GM21723 (cell line): ENCODE measurements at regions not wholly inside any gene's neighbourhood (a gene's known extent, or its start where the extent isn't known, plus 50 kb on each side); places are given as distances from the start of the nearest gene placed in this dataset.

Source experiments
- ATAC-seq: cut with Tn5 transposase; IDR thresholded peaks from one replicate; pipeline ENCODE4 v1.9.1; 2021; ENCODE audit warnings: mild to moderate bottlenecking, moderate library complexity; ENCODE audit not compliant: unreplicated experiment

- no peak for ATAC-seq
Measured at GRCh38 chr12:31868965-31869364, 90.2 kb upstream of the RESF1 start.

- no peak for ATAC-seq
Measured at GRCh38 chr12:31867292-31867691, 91.9 kb upstream of the RESF1 start.

- ATAC-seq = no peak
Measured at GRCh38 chr12:31866523-31866922, 92.7 kb upstream of the RESF1 start.

GRCh38 chr12:31865023-31865422 is 94.2 kb upstream of the RESF1 start:
- no peak for ATAC-seq

- no peak for ATAC-seq
Measured at GRCh38 chr12:31861360-31861759, 97.9 kb upstream of the RESF1 start.

GRCh38 chr12:31860401-31860800 is 98.8 kb upstream of the RESF1 start:
- no peak for ATAC-seq

- ATAC-seq = no peak
Measured at GRCh38 chr12:31859232-31859977, 99.8 kb upstream of the RESF1 start.

- ATAC-seq = no peak
Measured at GRCh38 chr12:31855427-31855826, 103.8 kb upstream of the RESF1 start.

GRCh38 chr12:31853977-31854376 is 105.2 kb upstream of the RESF1 start:
- ATAC-seq = no peak

GRCh38 chr12:31853520-31853919 is 105.7 kb upstream of the RESF1 start:
- no peak for ATAC-seq

GRCh38 chr12:31850268-31850667 is 108.9 kb upstream of the RESF1 start:
- ATAC-seq = no peak

GRCh38 chr12:31849090-31849687 is 110.0 kb upstream of the RESF1 start:
- no peak for ATAC-seq

GRCh38 chr12:31846405-31846804 is 112.8 kb upstream of the RESF1 start:
- no peak for ATAC-seq

- no peak for ATAC-seq
Measured at GRCh38 chr12:31845613-31846322, 113.4 kb upstream of the RESF1 start.

- no peak for ATAC-seq
Measured at GRCh38 chr12:31843398-31844095, 114.7 kb upstream of the AMN1 start.

- ATAC-seq = no peak
Measured at GRCh38 chr12:31837913-31838312, 109.1 kb upstream of the AMN1 start.

- no peak for ATAC-seq
Measured at GRCh38 chr12:31835276-31835882, 106.6 kb upstream of the AMN1 start.

- no peak for ATAC-seq
Measured at GRCh38 chr12:31834150-31834549, 105.3 kb upstream of the AMN1 start.

GRCh38 chr12:31832740-31833729 is 104.2 kb upstream of the AMN1 start:
- peak; percentile 78 for ATAC-seq

- ATAC-seq = no peak
Measured at GRCh38 chr12:31828071-31828470, 99.2 kb upstream of the AMN1 start.
